A549 (cell line): ENCODE measurements at regions not wholly inside any gene's neighbourhood (a gene's known extent, or its start where the extent isn't known, plus 50 kb on each side); places are given as distances from the start of the nearest gene placed in this dataset.
A peak's percentile ranks its signal among the peaks of the same experiment; 100 is the strongest.

ENCODE experiments used
- ATAC-seq, 2 experiments: fragments of 200-7000 bp in 1 of 2; fragments of >200 bp in 1 of 2; cut with Nextera tagmentation in 1 of 2; cut with Tn5 transposase in 1 of 2; 3 replicates each; pipeline versions ENCODE4 v1.8.0 to v1.9.1; 2018 to 2020; ENCODE audit warnings: mild to moderate bottlenecking in 1 of 2, moderate library complexity in 1 of 2
- CTCF ChIA-PET: fragments of 300-600 bp; sonication (Branson Sonifier 250); formaldehyde crosslinking; extraction: SDS; loops from one replicate; lab custom pipeline; 2021; ENCODE audit warnings: antibody characterized with exemption, inconsistent platforms; lab: Yijun Ruan, JAX
- POLR2A ChIA-PET: fragments of 350-600 bp; formaldehyde crosslinking; extraction: SDS; loops from one replicate; lab custom pipeline; 2021; ENCODE audit warnings: antibody characterized with exemption, inconsistent platforms; lab: Yijun Ruan, JAX
- DNase-seq, 2 experiments: peaks; one replicate each; pipeline versions ENCODE4 v3.0.0 to v3.0.0-alpha.2; 2011 to 2016; ENCODE audit warnings: low read depth in 1 of 2, low spot score in 1 of 2
- FAIRE-seq: peaks from 2 replicates; lab custom pipeline; 2011; peaks lifted over from hg19 to GRCh38; lab: Jason Lieb, UNC
- H3K27ac ChIP-seq, 2 experiments: fragments of >200 bp; sonication (Bioruptor Twin); formaldehyde crosslinking; 3 replicates each; pipeline ENCODE4 v1.5.1; 2016 to 2017
- H3K4me1 ChIP-seq: fragments of >200 bp; sonication (Bioruptor Twin); formaldehyde crosslinking; 3 replicates; pipeline ENCODE4 v1.6.1; 2016
- H3K4me2 ChIP-seq: fragments of >200 bp; sonication (Bioruptor Twin); formaldehyde crosslinking; 3 replicates; pipeline ENCODE4 v1.6.1; 2016
- H3K4me3 ChIP-seq: fragments of >200 bp; sonication (Bioruptor Twin); formaldehyde crosslinking; 3 replicates; pipeline ENCODE4 v1.5.1; 2016
- H3K9me3 ChIP-seq: fragments of >200 bp; sonication (Bioruptor Twin); formaldehyde crosslinking; 3 replicates; pipeline ENCODE4 v1.6.1; 2016
- ATOH8 ChIP-seq: fragments of 250-450 bp; sonication (Bioruptor Pico); IDR thresholded peaks from 2 replicates; pipeline ENCODE4 v1.5.0; 2020; ENCODE audit warnings: low read depth, mild to moderate bottlenecking, moderate library complexity
- CBX2 ChIP-seq: fragments of 200-600 bp; sonication (generic); IDR thresholded peaks from 2 replicates; pipeline ENCODE4 v1.6.1; 2016; ENCODE audit warnings: low read depth, mild to moderate bottlenecking, borderline replicate concordance
- CBX8 ChIP-seq: fragments of 200-600 bp; sonication (generic); IDR thresholded peaks from 2 replicates; pipeline ENCODE4 v1.6.1; 2016
- CEBPB ChIP-seq, 2 experiments: fragments of >200 bp in 1 of 2; sonication (Bioruptor Twin) in 1 of 2; formaldehyde crosslinking in 1 of 2; IDR thresholded peaks; 2 replicates each; pipeline ENCODE4 v1.6.1; 2012 to 2016
- CHD2 ChIP-seq: fragments of 150-350 bp; IDR thresholded peaks from 2 replicates; pipeline ENCODE4 v1.6.1; 2014; ENCODE audit warnings: low read length; ENCODE audit not compliant: partially characterized antibody
- CHD4 ChIP-seq: fragments of 200-600 bp; sonication (generic); IDR thresholded peaks from 2 replicates; pipeline ENCODE4 v1.6.1; 2016; ENCODE audit warnings: antibody characterized with exemption, mild to moderate bottlenecking, borderline replicate concordance
- CTCF ChIP-seq: fragments of >200 bp; sonication (Bioruptor Twin); formaldehyde crosslinking; IDR thresholded peaks from 3 replicates; pipeline ENCODE4 v1.5.1; 2016
- ELK1 ChIP-seq: fragments of 150-350 bp; IDR thresholded peaks from 2 replicates; pipeline ENCODE4 v1.6.1; 2014; ENCODE audit warnings: low read depth, mild to moderate bottlenecking, low read length
- ESRRA ChIP-seq: fragments of 150-350 bp; IDR thresholded peaks from 2 replicates; pipeline ENCODE4 v1.6.1; 2014; ENCODE audit warnings: mild to moderate bottlenecking, low read length, borderline replicate concordance
- FOSL2 ChIP-seq, 2 experiments: fragments of 450-650 bp in 1 of 2; fragments of >200 bp in 1 of 2; sonication (Bioruptor Twin) in 1 of 2; formaldehyde crosslinking; IDR thresholded peaks; 2 replicates each; pipeline versions ENCODE4 v1.5.0 to v1.6.1; 2016 to 2020; ENCODE audit warnings: mild to moderate bottlenecking in 1 of 2, moderate library complexity in 1 of 2
- HES2 ChIP-seq: fragments of >200 bp; sonication (Bioruptor Twin); formaldehyde crosslinking; IDR thresholded peaks from 2 replicates; pipeline ENCODE4 v1.6.1; 2016
- JUN ChIP-seq, 2 experiments: fragments of >200 bp; sonication (Bioruptor Twin); formaldehyde crosslinking; IDR thresholded peaks; 2 replicates in 1 of 2; 3 replicates in 1 of 2; pipeline ENCODE4 v1.6.1; 2016 to 2017
- JUNB ChIP-seq: fragments of >200 bp; sonication (Bioruptor Twin); formaldehyde crosslinking; IDR thresholded peaks from 2 replicates; pipeline ENCODE4 v1.6.1; 2016
- MAFK ChIP-seq: fragments of 450-650 bp; IDR thresholded peaks from 2 replicates; pipeline ENCODE4 v1.6.1; 2014; ENCODE audit not compliant: partially characterized antibody
- POLR2A ChIP-seq: IDR thresholded peaks from 2 replicates; pipeline ENCODE4 v1.6.1; 2012; ENCODE audit warnings: mild to moderate bottlenecking, low read length
- RARB ChIP-seq: fragments of 250-450 bp; sonication (Bioruptor Pico); IDR thresholded peaks from 2 replicates; pipeline ENCODE4 v1.8.0; 2021; ENCODE audit warnings: mild to moderate bottlenecking, moderate library complexity
- REST ChIP-seq: fragments of 200-600 bp; sonication (generic); IDR thresholded peaks from 2 replicates; pipeline ENCODE4 v1.6.1; 2016; ENCODE audit warnings: antibody characterized with exemption, mild to moderate bottlenecking, moderate library complexity
- RFX5 ChIP-seq: fragments of 450-650 bp; IDR thresholded peaks from 2 replicates; pipeline ENCODE4 v1.7.1; 2014; ENCODE audit warnings: antibody characterized with exemption, mild to moderate bottlenecking, moderate library complexity
- SMC3 ChIP-seq: fragments of >200 bp; sonication (Bioruptor Twin); formaldehyde crosslinking; IDR thresholded peaks from 3 replicates; pipeline ENCODE4 v1.6.1; 2018; ENCODE audit warnings: inconsistent platforms
- SREBF2 ChIP-seq: fragments of 450-650 bp; IDR thresholded peaks from 2 replicates; pipeline ENCODE4 v1.6.1; 2014; ENCODE audit warnings: mild to moderate bottlenecking, moderate library complexity
- ZNF302 ChIP-seq: fragments of 250-450 bp; sonication (Bioruptor Pico); IDR thresholded peaks from 2 replicates; pipeline ENCODE4 v1.9.0; 2021; ENCODE audit warnings: inconsistent platforms, mild to moderate bottlenecking, moderate library complexity
- ZSCAN20 ChIP-seq: fragments of 250-450 bp; sonication (Bioruptor Pico); IDR thresholded peaks from 2 replicates; pipeline ENCODE4 v1.8.0; 2022; ENCODE audit warnings: mild to moderate bottlenecking, moderate library complexity
- WGBS: methylation state at CpG from one replicate; pipeline ENCODE4 v1.1.6; 2017; ENCODE audit errors: missing lambda C conversion rate; 5-methylcytosine and 5-hydroxymethylcytosine counted together
- TF ChIP-seq, protein P1 (sequence below): fragments of >200 bp; sonication (Bioruptor Twin); formaldehyde crosslinking; IDR thresholded peaks from 3 replicates; pipeline ENCODE4 v1.6.1; 2016
- TF ChIP-seq, protein P2 (sequence below): IDR thresholded peaks from 2 replicates; pipeline ENCODE4 v1.6.1; 2012

- ChIA-PET POLR2A (no interaction called here), CTCF (interaction anchor here (1.2 to 1.9 kb wide), 2 partner anchors 9 to 933 kb away, joined by 3 to 4 read pairs; no protein-coding TSS in a partner anchor)
- Histone ChIP-seq H3K4me1 (peaks cover 23% of the 10 kb centered on the region), H3K4me2 (no peak overlapping the region), H3K27ac (peak overlapping the region in 1 of 2 experiments; percentile 96; a peak in 3 of 6 replicates), H3K4me3 (no peak overlapping the region), H3K9me3 (no peaks in the 10 kb centered on the region)
- no peak for ATAC-seq
- no peak for DNase-seq
- 92% methylated on average over 9 of the region's 9 CpGs for WGBS
- FAIRE-seq, result no peak
- TF ChIP-seq ESRRA (no peak), HES2 (no peak), POLR2A (no peak), SREBF2 (no peak), CHD2 (no peak), ELK1 (no peak), CHD4 (no peak), RARB (CRISPR knock-in tag) (no peak), REST (no peak)
- TF ChIP-seq, protein P1, sequence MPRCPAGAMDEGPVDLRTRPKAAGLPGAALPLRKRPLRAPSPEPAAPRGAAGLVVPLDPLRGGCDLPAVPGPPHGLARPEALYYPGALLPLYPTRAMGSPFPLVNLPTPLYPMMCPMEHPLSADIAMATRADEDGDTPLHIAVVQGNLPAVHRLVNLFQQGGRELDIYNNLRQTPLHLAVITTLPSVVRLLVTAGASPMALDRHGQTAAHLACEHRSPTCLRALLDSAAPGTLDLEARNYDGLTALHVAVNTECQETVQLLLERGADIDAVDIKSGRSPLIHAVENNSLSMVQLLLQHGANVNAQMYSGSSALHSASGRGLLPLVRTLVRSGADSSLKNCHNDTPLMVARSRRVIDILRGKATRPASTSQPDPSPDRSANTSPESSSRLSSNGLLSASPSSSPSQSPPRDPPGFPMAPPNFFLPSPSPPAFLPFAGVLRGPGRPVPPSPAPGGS, result no peak
These were observed 88.4 kb upstream of the ZMIZ1 start for GRCh38 chr10:78980354-78980753.

DNA sequence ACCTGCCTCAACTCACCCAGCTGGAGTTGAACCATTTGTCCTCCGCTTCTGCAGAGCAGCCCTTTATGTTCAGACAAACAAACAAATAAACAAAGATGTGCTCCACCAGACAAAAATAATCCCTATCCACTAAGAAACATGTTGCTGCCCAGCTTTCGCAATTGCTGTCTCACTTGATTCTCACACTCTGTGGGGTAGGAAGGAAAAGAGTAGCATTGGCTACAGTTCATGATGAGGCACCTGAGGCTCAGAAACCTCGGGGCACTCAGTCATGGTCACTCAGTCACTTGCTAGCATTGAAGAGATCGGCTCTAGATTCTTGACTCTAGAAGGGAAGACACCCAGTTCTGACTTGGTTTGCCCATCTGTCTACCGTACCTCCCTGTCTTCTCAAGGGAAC is 88.0 kb upstream of the ZMIZ1 start:
- FAIRE-seq, result no peak
- H3K4me3 ChIP-seq, result no peak overlapping the region
- no peaks in the 10 kb centered on the region for H3K9me3 ChIP-seq
- peaks cover 19% of the 10 kb centered on the region for H3K4me1 ChIP-seq
- no peak overlapping the region for H3K4me2 ChIP-seq
- POLR2A ChIA-PET, result no interaction called here
- no peak for ATAC-seq
- CTCF ChIA-PET, result no interaction called here
- TF ChIP-seq POLR2A (no peak), CEBPB (IDR thresholded peaks at IDR 0.05) (peak in 1 of 2 experiments; percentile 46; a peak in 1 of 4 replicates)
- no peak for DNase-seq
- peak overlapping the region in 1 of 2 experiments; percentile 96; a peak in 3 of 6 replicates for H3K27ac ChIP-seq
- WGBS, result 75% methylated on average over 5 of the region's 5 CpGs

DNA sequence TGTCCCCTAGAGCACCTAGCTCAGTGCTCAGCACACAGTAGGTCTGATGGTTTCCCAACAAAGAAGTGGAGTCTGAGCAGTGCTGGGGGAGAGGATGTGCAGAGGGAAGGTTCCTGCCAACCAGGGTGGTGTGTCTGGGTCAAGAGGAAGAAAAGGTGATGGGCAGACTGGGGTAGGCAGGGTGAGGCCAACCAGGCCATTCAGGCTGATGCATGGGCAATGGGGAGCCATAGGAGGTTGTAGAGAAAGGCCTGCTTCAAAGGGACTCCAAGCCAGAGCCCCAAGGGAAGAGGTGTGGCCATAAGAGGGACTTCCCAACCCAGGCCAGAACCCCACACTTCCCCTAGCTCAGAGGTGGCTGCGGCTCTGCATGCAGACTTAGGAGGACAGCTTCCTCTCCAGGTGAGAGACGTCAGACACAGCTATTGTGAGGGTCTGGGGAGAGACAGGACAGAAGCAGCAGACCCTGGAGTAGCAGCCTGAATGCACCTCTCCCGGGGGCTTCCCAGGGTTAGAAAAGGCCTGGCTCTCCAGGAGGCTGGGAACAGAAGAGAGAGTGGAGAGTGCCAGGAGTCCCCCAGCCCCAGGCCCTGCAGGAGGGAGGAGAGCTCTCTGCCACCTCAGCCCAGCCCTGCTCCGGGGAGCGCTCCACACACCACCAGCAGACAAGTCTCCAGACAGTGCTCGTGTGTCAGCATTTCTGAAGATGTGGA is 87.4 kb upstream of the ZMIZ1 start:
- peak overlapping the region in 1 of 2 experiments; percentile 96; a peak in 3 of 6 replicates for H3K27ac ChIP-seq
- peaks cover 20% of the 10 kb centered on the region for H3K4me1 ChIP-seq
- ATAC-seq (peak in 1 of 2 experiments; percentile 34; a peak in 3 of 6 replicates), FAIRE-seq (no peak), DNase-seq (no peak)
- TF ChIP-seq RFX5 (no peak), ZNF302 (CRISPR knock-in tag) (no peak), JUN (IDR thresholded peaks at IDR 0.05) (no peak), ATOH8 (CRISPR knock-in tag) (no peak), CBX2 (no peak), JUNB (no peak), ZSCAN20 (CRISPR knock-in tag) (no peak), HES2 (no peak), CTCF (no peak), CBX8 (no peak), MAFK (no peak), SMC3 (no peak), FOSL2 (IDR thresholded peaks at IDR 0.05) (no peak), FOSL2 (CRISPR knock-in tag; IDR thresholded peaks at IDR 0.05) (no peak)
- TF ChIP-seq, protein P2, sequence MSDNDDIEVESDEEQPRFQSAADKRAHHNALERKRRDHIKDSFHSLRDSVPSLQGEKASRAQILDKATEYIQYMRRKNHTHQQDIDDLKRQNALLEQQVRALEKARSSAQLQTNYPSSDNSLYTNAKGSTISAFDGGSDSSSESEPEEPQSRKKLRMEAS, result no peak
- H3K4me2 ChIP-seq, result no peak overlapping the region
- ChIA-PET CTCF (interaction anchor here (2.2 kb wide), 1 partner anchor 214 kb away, joined by 7 read pairs; no protein-coding TSS in a partner anchor), POLR2A (no interaction called here)
- 82% methylated on average over 6 of the region's 6 CpGs for WGBS
- no peak overlapping the region for H3K4me3 ChIP-seq
- no peaks in the 10 kb centered on the region for H3K9me3 ChIP-seq
